Spleen (tissue), 7 donors: ENCODE measurements at regions not wholly inside any gene's neighbourhood (a gene's known extent, or its start where the extent isn't known, plus 50 kb on each side); places are given as distances from the start of the nearest gene placed in this dataset.

Experiments used
- CTCF ChIP-seq, 11 experiments: fragments of 200-600 bp in 7 of 11; fragments of 450-650 bp in 4 of 11; sonication (generic) in 4 of 11; IDR thresholded peaks in 8 of 11; conservative IDR thresholded peaks in 3 of 11; 1 replicate in 7 of 11; 2 replicates in 4 of 11; pipeline versions ENCODE4 v1.4.0 to v1.8.0; 2016 to 2021; ENCODE audit warnings: antibody characterized with exemption in 11 of 11, inconsistent platforms in 4 of 11, mild to moderate bottlenecking in 1 of 11
- POLR2AphosphoS5 ChIP-seq, 3 donors: sonication (generic); formaldehyde crosslinking; IDR thresholded peaks; one replicate each; pipeline ENCODE4 v1.5.1; 2017; ENCODE audit warnings: antibody characterized with exemption in 3 of 3
- donor health status: DM: no; HTN: no; CAD: no; lungs with moderate emphysema.
- donor health status: DM: no; HTN: no; CAD: no.
- donor health status: DM: no; HTN: no; CAD: no.

- TF ChIP-seq CTCF (IDR thresholded peaks at IDR 0.05 in 8 of 11, conservative IDR thresholded peaks at IDR 0.05 in 3 of 11) (no peak), POLR2AphosphoS5 (IDR thresholded peaks at IDR 0.05) (no peak)
Measured at GRCh38 chrX:8005678-8006347, 78.6 kb upstream of the PNPLA4 start.
